ENCODE measurements at regions not wholly inside any gene's neighbourhood (a gene's known extent, or its start where the extent isn't known, plus 50 kb on each side); places are given as distances from the start of the nearest gene placed in this dataset.
"Not testable (repeated sequence)": the region's sequence is repeated elsewhere in the genome, so short reads cannot be mapped to it uniquely, and the experiment has no call there.

DNA sequence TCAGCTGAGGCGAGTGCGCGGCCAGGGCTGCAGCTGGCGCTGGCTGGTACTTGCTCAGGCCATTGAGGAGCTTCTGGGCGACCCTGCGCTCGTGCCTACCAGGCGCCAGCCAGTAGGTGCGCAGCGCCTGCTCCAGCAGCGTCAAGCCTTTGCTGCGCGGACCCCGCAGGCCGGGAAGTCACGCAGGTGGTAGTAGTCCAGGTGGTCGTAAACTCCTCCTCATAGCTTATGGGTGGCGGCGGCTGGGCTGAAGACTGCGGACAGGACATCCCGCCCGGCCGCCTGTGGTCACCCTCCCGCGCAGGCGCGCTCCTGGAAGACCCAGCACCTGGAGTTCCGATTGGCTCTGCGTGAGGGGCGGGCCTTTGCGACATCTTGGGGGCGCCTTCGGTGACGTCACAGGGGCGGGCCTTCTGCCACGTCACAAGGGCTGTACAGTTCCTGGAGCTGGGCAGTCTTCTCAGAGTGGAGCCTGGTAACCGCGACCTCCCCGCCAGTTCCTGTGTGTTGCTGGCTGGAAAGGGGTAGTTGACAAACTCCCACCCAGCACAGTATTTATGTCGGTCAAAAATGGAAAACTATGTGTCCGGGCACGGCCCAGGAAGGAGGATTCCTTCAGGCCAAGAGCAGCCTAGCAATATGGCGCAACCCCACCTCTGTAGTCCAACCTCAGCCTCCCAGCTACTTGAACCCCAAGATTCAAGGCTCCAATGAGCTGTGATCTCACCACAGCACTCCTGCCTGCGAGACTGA lies 102.2 kb upstream of the VKORC1L1 start (continued):
- TF ChIP-seq, protein P1, sequence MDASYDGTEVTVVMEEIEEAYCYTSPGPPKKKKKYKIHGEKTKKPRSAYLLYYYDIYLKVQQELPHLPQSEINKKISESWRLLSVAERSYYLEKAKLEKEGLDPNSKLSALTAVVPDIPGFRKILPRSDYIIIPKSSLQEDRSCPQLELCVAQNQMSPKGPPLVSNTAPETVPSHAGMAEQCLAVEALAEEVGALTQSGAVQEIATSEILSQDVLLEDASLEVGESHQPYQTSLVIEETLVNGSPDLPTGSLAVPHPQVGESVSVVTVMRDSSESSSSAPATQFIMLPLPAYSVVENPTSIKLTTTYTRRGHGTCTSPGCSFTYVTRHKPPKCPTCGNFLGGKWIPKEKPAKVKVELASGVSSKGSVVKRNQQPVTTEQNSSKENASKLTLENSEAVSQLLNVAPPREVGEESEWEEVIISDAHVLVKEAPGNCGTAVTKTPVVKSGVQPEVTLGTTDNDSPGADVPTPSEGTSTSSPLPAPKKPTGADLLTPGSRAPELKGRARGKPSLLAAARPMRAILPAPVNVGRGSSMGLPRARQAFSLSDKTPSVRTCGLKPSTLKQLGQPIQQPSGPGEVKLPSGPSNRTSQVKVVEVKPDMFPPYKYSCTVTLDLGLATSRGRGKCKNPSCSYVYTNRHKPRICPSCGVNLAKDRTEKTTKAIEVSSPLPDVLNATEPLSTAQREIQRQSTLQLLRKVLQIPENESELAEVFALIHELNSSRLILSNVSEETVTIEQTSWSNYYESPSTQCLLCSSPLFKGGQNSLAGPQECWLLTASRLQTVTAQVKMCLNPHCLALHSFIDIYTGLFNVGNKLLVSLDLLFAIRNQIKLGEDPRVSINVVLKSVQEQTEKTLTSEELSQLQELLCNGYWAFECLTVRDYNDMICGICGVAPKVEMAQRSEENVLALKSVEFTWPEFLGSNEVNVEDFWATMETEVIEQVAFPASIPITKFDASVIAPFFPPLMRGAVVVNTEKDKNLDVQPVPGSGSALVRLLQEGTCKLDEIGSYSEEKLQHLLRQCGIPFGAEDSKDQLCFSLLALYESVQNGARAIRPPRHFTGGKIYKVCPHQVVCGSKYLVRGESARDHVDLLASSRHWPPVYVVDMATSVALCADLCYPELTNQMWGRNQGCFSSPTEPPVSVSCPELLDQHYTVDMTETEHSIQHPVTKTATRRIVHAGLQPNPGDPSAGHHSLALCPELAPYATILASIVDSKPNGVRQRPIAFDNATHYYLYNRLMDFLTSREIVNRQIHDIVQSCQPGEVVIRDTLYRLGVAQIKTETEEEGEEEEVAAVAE (CRISPR knock-in tag; IDR thresholded peaks at IDR 0.05; ENCODE audit: borderline replicate concordance) = peak; percentile 54
- TF ChIP-seq ZBTB21 (CRISPR knock-in tag; IDR thresholded peaks at IDR 0.05) = peak; percentile 78; the same call in 1 of the 2 replicates
- TF ChIP-seq ZBTB7A (CRISPR knock-in tag; IDR thresholded peaks at IDR 0.05) = peak; percentile 71; the same call in 1 of the 2 replicates
- TF ChIP-seq ZNF776 (CRISPR knock-in tag; IDR thresholded peaks at IDR 0.05) = peak; percentile 57; the same call in 1 of the 2 replicates
- TF ChIP-seq, protein P2, sequence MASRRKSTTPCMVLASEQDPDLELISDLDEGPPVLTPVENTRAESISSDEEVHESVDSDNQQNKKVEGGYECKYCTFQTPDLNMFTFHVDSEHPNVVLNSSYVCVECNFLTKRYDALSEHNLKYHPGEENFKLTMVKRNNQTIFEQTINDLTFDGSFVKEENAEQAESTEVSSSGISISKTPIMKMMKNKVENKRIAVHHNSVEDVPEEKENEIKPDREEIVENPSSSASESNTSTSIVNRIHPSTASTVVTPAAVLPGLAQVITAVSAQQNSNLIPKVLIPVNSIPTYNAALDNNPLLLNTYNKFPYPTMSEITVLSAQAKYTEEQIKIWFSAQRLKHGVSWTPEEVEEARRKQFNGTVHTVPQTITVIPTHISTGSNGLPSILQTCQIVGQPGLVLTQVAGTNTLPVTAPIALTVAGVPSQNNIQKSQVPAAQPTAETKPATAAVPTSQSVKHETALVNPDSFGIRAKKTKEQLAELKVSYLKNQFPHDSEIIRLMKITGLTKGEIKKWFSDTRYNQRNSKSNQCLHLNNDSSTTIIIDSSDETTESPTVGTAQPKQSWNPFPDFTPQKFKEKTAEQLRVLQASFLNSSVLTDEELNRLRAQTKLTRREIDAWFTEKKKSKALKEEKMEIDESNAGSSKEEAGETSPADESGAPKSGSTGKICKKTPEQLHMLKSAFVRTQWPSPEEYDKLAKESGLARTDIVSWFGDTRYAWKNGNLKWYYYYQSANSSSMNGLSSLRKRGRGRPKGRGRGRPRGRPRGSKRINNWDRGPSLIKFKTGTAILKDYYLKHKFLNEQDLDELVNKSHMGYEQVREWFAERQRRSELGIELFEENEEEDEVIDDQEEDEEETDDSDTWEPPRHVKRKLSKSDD (CRISPR knock-in tag; IDR thresholded peaks at IDR 0.05; ENCODE audit: low read depth) = peak; percentile 35; the same call in 1 of the 2 replicates
- TF ChIP-seq, protein P3, sequence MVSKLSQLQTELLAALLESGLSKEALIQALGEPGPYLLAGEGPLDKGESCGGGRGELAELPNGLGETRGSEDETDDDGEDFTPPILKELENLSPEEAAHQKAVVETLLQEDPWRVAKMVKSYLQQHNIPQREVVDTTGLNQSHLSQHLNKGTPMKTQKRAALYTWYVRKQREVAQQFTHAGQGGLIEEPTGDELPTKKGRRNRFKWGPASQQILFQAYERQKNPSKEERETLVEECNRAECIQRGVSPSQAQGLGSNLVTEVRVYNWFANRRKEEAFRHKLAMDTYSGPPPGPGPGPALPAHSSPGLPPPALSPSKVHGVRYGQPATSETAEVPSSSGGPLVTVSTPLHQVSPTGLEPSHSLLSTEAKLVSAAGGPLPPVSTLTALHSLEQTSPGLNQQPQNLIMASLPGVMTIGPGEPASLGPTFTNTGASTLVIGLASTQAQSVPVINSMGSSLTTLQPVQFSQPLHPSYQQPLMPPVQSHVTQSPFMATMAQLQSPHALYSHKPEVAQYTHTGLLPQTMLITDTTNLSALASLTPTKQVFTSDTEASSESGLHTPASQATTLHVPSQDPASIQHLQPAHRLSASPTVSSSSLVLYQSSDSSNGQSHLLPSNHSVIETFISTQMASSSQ (IDR thresholded peaks at IDR 0.05; ENCODE audit: low read depth) = not testable (repeated sequence)
- TF ChIP-seq, protein P3 (CRISPR knock-in tag; IDR thresholded peaks at IDR 0.05; ENCODE audit: borderline replicate concordance) = peak; percentile 28; the same call in 1 of the 2 replicates
- peak; percentile 69 for TF ChIP-seq GABPB1 (CRISPR knock-in tag; IDR thresholded peaks at IDR 0.05)
- TF ChIP-seq, protein P4, sequence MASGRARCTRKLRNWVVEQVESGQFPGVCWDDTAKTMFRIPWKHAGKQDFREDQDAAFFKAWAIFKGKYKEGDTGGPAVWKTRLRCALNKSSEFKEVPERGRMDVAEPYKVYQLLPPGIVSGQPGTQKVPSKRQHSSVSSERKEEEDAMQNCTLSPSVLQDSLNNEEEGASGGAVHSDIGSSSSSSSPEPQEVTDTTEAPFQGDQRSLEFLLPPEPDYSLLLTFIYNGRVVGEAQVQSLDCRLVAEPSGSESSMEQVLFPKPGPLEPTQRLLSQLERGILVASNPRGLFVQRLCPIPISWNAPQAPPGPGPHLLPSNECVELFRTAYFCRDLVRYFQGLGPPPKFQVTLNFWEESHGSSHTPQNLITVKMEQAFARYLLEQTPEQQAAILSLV (CRISPR knock-in tag; IDR thresholded peaks at IDR 0.05; ENCODE audit: borderline replicate concordance) = peak; percentile 70; the same call in 1 of the 2 replicates
- TF ChIP-seq ZSCAN29 (CRISPR knock-in tag; conservative IDR thresholded peaks at IDR 0.05) = 0 out of 2 replicates have a peak, but pooled peaks have one; percentile 37
- TF ChIP-seq CREB1 (IDR thresholded peaks at IDR 0.05) = peak; percentile 49
- TF ChIP-seq CREB1 (CRISPR knock-in tag; IDR thresholded peaks at IDR 0.05) = peak; percentile 91
- TF ChIP-seq, protein P5, sequence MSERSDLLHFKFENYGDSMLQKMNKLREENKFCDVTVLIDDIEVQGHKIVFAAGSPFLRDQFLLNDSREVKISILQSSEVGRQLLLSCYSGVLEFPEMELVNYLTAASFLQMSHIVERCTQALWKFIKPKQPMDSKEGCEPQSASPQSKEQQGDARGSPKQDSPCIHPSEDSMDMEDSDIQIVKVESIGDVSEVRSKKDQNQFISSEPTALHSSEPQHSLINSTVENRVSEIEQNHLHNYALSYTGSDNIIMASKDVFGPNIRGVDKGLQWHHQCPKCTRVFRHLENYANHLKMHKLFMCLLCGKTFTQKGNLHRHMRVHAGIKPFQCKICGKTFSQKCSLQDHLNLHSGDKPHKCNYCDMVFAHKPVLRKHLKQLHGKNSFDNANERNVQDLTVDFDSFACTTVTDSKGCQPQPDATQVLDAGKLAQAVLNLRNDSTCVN (CRISPR knock-in tag; IDR thresholded peaks at IDR 0.05; ENCODE audit: borderline replicate concordance) = peak; percentile 37; the same call in 1 of the 2 replicates
- TF ChIP-seq KLF12 (CRISPR knock-in tag; IDR thresholded peaks at IDR 0.05; ENCODE audit: borderline replicate concordance) = peak; percentile 53; the same call in 1 of the 2 replicates
